ENCODE measurements at regions not wholly inside any gene's neighbourhood (a gene's known extent, or its start where the extent isn't known, plus 50 kb on each side); places are given as distances from the start of the nearest gene placed in this dataset.
A peak's percentile ranks its signal among the peaks of the same experiment; 100 is the strongest.

- DNase-seq (ENCODE audit: low read depth in 1 of 2, low spot score in 2 of 2): no peak
Measured at GRCh38 chr1:17895986-17896385, 140.9 kb downstream of the ACTL8 start.

More at GRCh38 chr1:17895986-17896385, 140.9 kb downstream of the ACTL8 start:
- Histone ChIP-seq H2BK12ac (ENCODE audit: low read depth, low read length) (no peak overlapping the region), H3K4me1 (replicated peaks in 1 of 4; ENCODE audit: control insufficient read depth in 3 of 4, insufficient read depth in 4 of 4, low read length in 3 of 4) (no peaks in the 10 kb centered on the region), H2AK5ac (ENCODE audit: low read depth, low read length) (no peak overlapping the region), H2BK120ac (replicated peaks; ENCODE audit: low read depth, low read length) (no peak overlapping the region), H3K14ac (ENCODE audit: insufficient read length) (no peak overlapping the region), H3K79me2 (ENCODE audit: control insufficient read depth in 1 of 2, insufficient read depth in 2 of 2, low read length in 2 of 2) (no peaks in the 10 kb centered on the region), H3K27ac (ENCODE audit: low read depth, low read length) (no peak overlapping the region), H2BK15ac (ENCODE audit: low read length) (no peak overlapping the region), H2AFZ (ENCODE audit: low read length) (no peak overlapping the region), H4K8ac (ENCODE audit: extremely low read depth, insufficient read depth, low read length) (no peak overlapping the region), H2BK20ac (ENCODE audit: low read length) (no peak overlapping the region), H3K4ac (replicated peaks; ENCODE audit: insufficient read length, low read depth, low read length) (no peak overlapping the region), H3K23ac (ENCODE audit: insufficient read length) (no peak overlapping the region), H3K4me3 (ENCODE audit: extremely low read depth in 1 of 4, insufficient read depth in 2 of 4, low read depth in 3 of 4, low read length in 4 of 4) (no peak overlapping the region), H2BK5ac (ENCODE audit: low read depth, low read length) (peak overlapping the region; percentile 75), H3K9me3 (ENCODE audit: insufficient read depth in 2 of 2, low read depth in 1 of 2, low read length in 1 of 2) (no peaks in the 10 kb centered on the region), H4K20me1 (replicated peaks in 1 of 2; ENCODE audit: control insufficient read depth in 1 of 2, insufficient read depth in 2 of 2, low read length in 2 of 2) (no peaks in the 10 kb centered on the region), H3K56ac (replicated peaks; ENCODE audit: insufficient read length, low read depth, low read length) (no peak overlapping the region), H3K18ac (ENCODE audit: extremely low read depth, low read length) (no peak overlapping the region), H4K5ac (ENCODE audit: insufficient read length, low read depth, low read length) (no peak overlapping the region), H3K9ac (replicated peaks in 1 of 4; ENCODE audit: extremely low read depth in 1 of 4, low read depth in 3 of 4, low read length in 3 of 4) (no peak overlapping the region), H3K27me3 (replicated peaks in 1 of 4; ENCODE audit: control insufficient read depth in 3 of 4, extremely low read depth in 1 of 4, insufficient read depth in 3 of 4, low read length in 3 of 4) (no peaks in the 10 kb centered on the region; a peak in 1 of 7 replicates), H3K36me3 (ENCODE audit: control insufficient read depth in 2 of 4, insufficient read depth in 4 of 4, low read length in 3 of 4) (no peaks in the 10 kb centered on the region), H4K91ac (replicated peaks; ENCODE audit: insufficient read length, low read length) (no peak overlapping the region), H3K79me1 (ENCODE audit: low read depth, low read length) (no peaks in the 10 kb centered on the region), H3K23me2 (ENCODE audit: low read depth, low read length) (0 out of 2 replicates have a peak, but pooled peaks cover 1% of the 10 kb centered on the region), H3K4me2 (ENCODE audit: insufficient read depth in 1 of 2, low read depth in 2 of 2, low read length in 2 of 2) (no peak overlapping the region)
- 93% methylated on average over 8 of the region's 8 CpGs; no CpG with 5 or more reads in 1 of the 2 experiments for WGBS, 2 experiments (ENCODE audit: extremely low coverage in 1 of 2, insufficient coverage in 1 of 2, insufficient read length in 1 of 2, insufficient replicate concordance in 2 of 2, low coverage in 1 of 2, low lambda C conversion rate in 2 of 2, missing lambda C conversion rate in 1 of 2)
- TF ChIP-seq SAP30 (IDR thresholded peaks at IDR 0.05; ENCODE audit: insufficient read depth, insufficient replicate concordance, low read length) (no peak), EGR1 (IDR thresholded peaks at IDR 0.05; ENCODE audit: borderline replicate concordance, low read depth, low read length) (no peak), POLR2AphosphoS5 (IDR thresholded peaks at IDR 0.05; ENCODE audit: low read depth, low read length) (no peak), KDM1A (IDR thresholded peaks at IDR 0.05; ENCODE audit: borderline replicate concordance, low read length) (no peak), SP4 (IDR thresholded peaks at IDR 0.05; ENCODE audit: low read length) (no peak), JUND (IDR thresholded peaks at IDR 0.05; ENCODE audit: low read length) (no peak), PHF8 (conservative IDR thresholded peaks at IDR 0.05; ENCODE audit: low read depth, low read length) (no peak), CBX5 (IDR thresholded peaks at IDR 0.05; ENCODE audit: low read depth, low read length) (no peak), E2F6 (IDR thresholded peaks at IDR 0.05) (no peak), HDAC2 (IDR thresholded peaks at IDR 0.05; ENCODE audit: borderline replicate concordance in 1 of 2, low read depth in 2 of 2, low read length in 2 of 2) (no peak), TAF1 (IDR thresholded peaks at IDR 0.05; ENCODE audit: low read depth, low read length) (no peak)
- no peak for FAIRE-seq
- ChIA-PET CTCF (ENCODE audit: partially characterized antibody) (interaction anchor here (0.7 to 1.9 kb wide), 3 partner anchors 235 to 686 kb away, joined by 3 to 4 read pairs (median 3); no protein-coding TSS in a partner anchor), POLR2A (ENCODE audit: partially characterized antibody) (no interaction called here)
